ENCODE measurements at regions not wholly inside any gene's neighbourhood (a gene's known extent, or its start where the extent isn't known, plus 50 kb on each side); places are given as distances from the start of the nearest gene placed in this dataset.

- TF ChIP-seq CTCF (IDR thresholded peaks at IDR 0.05 in 8 of 11, conservative IDR thresholded peaks at IDR 0.05 in 3 of 11) (no peak), POLR2A (IDR thresholded peaks at IDR 0.05) (no peak), POLR2AphosphoS5 (IDR thresholded peaks at IDR 0.05) (no peak)
These were observed 232.8 kb downstream of the CHRM3 start for GRCh38 chr1:239619190-239619589.
